Stomach (tissue), 8 donors: ENCODE measurements at regions not wholly inside any gene's neighbourhood (a gene's known extent, or its start where the extent isn't known, plus 50 kb on each side); places are given as distances from the start of the nearest gene placed in this dataset.
A peak's percentile ranks its signal among the peaks of the same experiment; 100 is the strongest.
"Not testable (repeated sequence)": the region's sequence is repeated elsewhere in the genome, so short reads cannot be mapped to it uniquely, and the experiment has no call there.

Experiments
- DNase-seq, 2 donors: peaks; one replicate each; pipeline versions ENCODE4 v3.0.0 to v3.0.0-alpha.2; 2013 to 2019
- H3K27ac ChIP-seq, 5 donors: fragments of 200-600 bp in 4 of 5; sonication (generic) in 4 of 5; one replicate each; pipeline ENCODE4 v1.5.1; 2013 to 2019; ENCODE audit warnings: mild to moderate bottlenecking in 1 of 5, moderate library complexity in 1 of 5
- H3K27me3 ChIP-seq, 3 donors: fragments of 200-600 bp; sonication (generic); one replicate each; pipeline ENCODE4 v1.5.1; 2017 to 2019; ENCODE audit warnings: mixed run types in 1 of 3
- H3K36me3 ChIP-seq, 4 donors: fragments of 200-600 bp; sonication (generic); 1 replicate in 3 of 4; 2 replicates in 1 of 4; pipeline ENCODE4 v1.5.1; 2016 to 2019
- H3K4me1 ChIP-seq, 4 donors: fragments of 200-600 bp; sonication (generic); one replicate each; pipeline ENCODE4 v1.5.1; 2016 to 2019
- H3K4me3 ChIP-seq, 4 donors: fragments of 200-600 bp; sonication (generic) in 3 of 4; one replicate each; pipeline ENCODE4 v1.5.1; 2016 to 2019; ENCODE audit warnings: mild to moderate bottlenecking in 1 of 4
- H3K9me3 ChIP-seq, 4 donors: fragments of 200-600 bp; sonication (generic); one replicate each; pipeline ENCODE4 v1.5.1; 2016 to 2019
- CTCF ChIP-seq, 7 experiments: fragments of 450-650 bp in 4 of 7; fragments of 200-600 bp in 3 of 7; sonication (generic) in 3 of 7; IDR thresholded peaks; one replicate each; pipeline ENCODE4 v1.5.1; 2016 to 2019; ENCODE audit warnings: antibody characterized with exemption in 7 of 7, control low read depth in 2 of 7, mild to moderate bottlenecking in 1 of 7
- EP300 ChIP-seq: sonication (generic); formaldehyde crosslinking; IDR thresholded peaks from one replicate; pipeline ENCODE4 v1.6.1; 2017; ENCODE audit warnings: antibody characterized with exemption
- POLR2A ChIP-seq, 4 donors: fragments of 450-650 bp; IDR thresholded peaks; one replicate each; pipeline ENCODE4 v1.6.1; 2016; ENCODE audit warnings: antibody characterized with exemption in 4 of 4, control low read depth in 2 of 4, mild to moderate bottlenecking in 1 of 4, moderate library complexity in 1 of 4
- POLR2AphosphoS5 ChIP-seq, 3 donors: sonication (generic); formaldehyde crosslinking; IDR thresholded peaks; one replicate each; pipeline ENCODE4 v1.6.1; 2016; ENCODE audit warnings: antibody characterized with exemption in 3 of 3
- WGBS, 5 donors: extraction: QIAGEN DNeasy Blood & Tissue Kit in 3 of 5; methylation state at CpG; one replicate each; pipeline versions ENCODE4 v1.1.5 to v1.1.7; 2013 to 2018; 5-methylcytosine and 5-hydroxymethylcytosine counted together
- intact Hi-C: fragments of 100-400 bp; cut with DNase I; formaldehyde crosslinking; loops from one replicate; pipeline ENCODE4 v1.15.1; 2023; ENCODE audit warnings: low total_unique reads
- donor health status: healthy with polysubstance abuse.
- donor health status: Bipolar disorder and iron deficiency.
- donor health status: healthy.

GRCh38 chr14:87252103-87252502, 740.9 kb downstream of the GALC start:
- intact Hi-C loops = no loop called here

GRCh38 chr14:87251011-87251410, 742.0 kb downstream of the GALC start:
- DNase-seq = no peak
- Histone ChIP-seq H3K36me3 (no peaks in the 10 kb centered on the region), H3K9me3 (peaks cover 0 to 14% (median 5%) of the 10 kb centered on the region in 4 donors), H3K27me3 (no peaks in the 10 kb centered on the region), H3K4me3 (no peak overlapping the region), H3K27ac (no peak overlapping the region), H3K4me1 (no peaks in the 10 kb centered on the region)
- TF ChIP-seq POLR2A (IDR thresholded peaks at IDR 0.05) (no peak), POLR2AphosphoS5 (IDR thresholded peaks at IDR 0.05) (no peak), EP300 (no peak), CTCF (IDR thresholded peaks at IDR 0.05) (no peak)
- intact Hi-C loops = no loop called here

More at GRCh38 chr14:87252103-87252502, 740.9 kb downstream of the GALC start:
- TF ChIP-seq CTCF (IDR thresholded peaks at IDR 0.05) (no peak), EP300 (no peak), POLR2AphosphoS5 (IDR thresholded peaks at IDR 0.05) (no peak), POLR2A (IDR thresholded peaks at IDR 0.05) (no peak)
- no peak for DNase-seq
- Histone ChIP-seq H3K27ac (no peak overlapping the region), H3K27me3 (no peaks in the 10 kb centered on the region), H3K4me3 (no peak overlapping the region), H3K9me3 (peaks cover 0 to 9% (median under 1%) of the 10 kb centered on the region in 4 donors), H3K4me1 (no peaks in the 10 kb centered on the region), H3K36me3 (no peaks in the 10 kb centered on the region)
- WGBS, 5 donors = 54 to 78% (median 64%) methylated on average over 5 of the region's 5 CpGs

GRCh38 chr14:87241018-87241768, 751.8 kb downstream of the GALC start:
- 60 to 78% (median 71%) methylated on average over 3 of the region's 3 CpGs for WGBS, 5 donors
- Histone ChIP-seq H3K9me3 (no peaks in the 10 kb centered on the region), H3K4me3 (no peak overlapping the region), H3K27ac (no peak overlapping the region), H3K4me1 (no peaks in the 10 kb centered on the region), H3K27me3 (no peaks in the 10 kb centered on the region), H3K36me3 (no peaks in the 10 kb centered on the region)
- intact Hi-C loops = no loop called here
- DNase-seq = peak in 1 of 2 donors; percentile 20
- TF ChIP-seq CTCF (IDR thresholded peaks at IDR 0.05) = no peak

GRCh38 chr14:87240319-87240718, 752.7 kb downstream of the GALC start:
- 38 to 58% (median 43%) methylated on average over 4 to 5 of the region's 5 CpGs for WGBS, 5 donors
- H3K4me1 ChIP-seq, intact Hi-C loops, H3K27me3 ChIP-seq, H3K27ac ChIP-seq, H3K36me3 ChIP-seq, H3K9me3 ChIP-seq, H3K4me3 ChIP-seq, DNase-seq: not testable (repeated sequence)

GRCh38 chr14:87233806-87234384, 759.1 kb downstream of the GALC start:
- intact Hi-C loops = no loop called here
- Histone ChIP-seq H3K4me1 (no peaks in the 10 kb centered on the region), H3K9me3 (peaks cover 0 to 13% (median 7%) of the 10 kb centered on the region in 4 donors), H3K4me3 (no peak overlapping the region), H3K36me3 (no peaks in the 10 kb centered on the region), H3K27me3 (no peaks in the 10 kb centered on the region), H3K27ac (no peak overlapping the region)
- DNase-seq = no peak
- TF ChIP-seq POLR2AphosphoS5 (IDR thresholded peaks at IDR 0.05) (no peak), POLR2A (IDR thresholded peaks at IDR 0.05) (no peak), EP300 (no peak), CTCF (IDR thresholded peaks at IDR 0.05) (no peak)
- WGBS, 5 donors = 56 to 78% (median 68%) methylated on average over 4 of the region's 4 CpGs
